ENCODE measurements at regions not wholly inside any gene's neighbourhood (a gene's known extent, or its start where the extent isn't known, plus 50 kb on each side); places are given as distances from the start of the nearest gene placed in this dataset.

DNA sequence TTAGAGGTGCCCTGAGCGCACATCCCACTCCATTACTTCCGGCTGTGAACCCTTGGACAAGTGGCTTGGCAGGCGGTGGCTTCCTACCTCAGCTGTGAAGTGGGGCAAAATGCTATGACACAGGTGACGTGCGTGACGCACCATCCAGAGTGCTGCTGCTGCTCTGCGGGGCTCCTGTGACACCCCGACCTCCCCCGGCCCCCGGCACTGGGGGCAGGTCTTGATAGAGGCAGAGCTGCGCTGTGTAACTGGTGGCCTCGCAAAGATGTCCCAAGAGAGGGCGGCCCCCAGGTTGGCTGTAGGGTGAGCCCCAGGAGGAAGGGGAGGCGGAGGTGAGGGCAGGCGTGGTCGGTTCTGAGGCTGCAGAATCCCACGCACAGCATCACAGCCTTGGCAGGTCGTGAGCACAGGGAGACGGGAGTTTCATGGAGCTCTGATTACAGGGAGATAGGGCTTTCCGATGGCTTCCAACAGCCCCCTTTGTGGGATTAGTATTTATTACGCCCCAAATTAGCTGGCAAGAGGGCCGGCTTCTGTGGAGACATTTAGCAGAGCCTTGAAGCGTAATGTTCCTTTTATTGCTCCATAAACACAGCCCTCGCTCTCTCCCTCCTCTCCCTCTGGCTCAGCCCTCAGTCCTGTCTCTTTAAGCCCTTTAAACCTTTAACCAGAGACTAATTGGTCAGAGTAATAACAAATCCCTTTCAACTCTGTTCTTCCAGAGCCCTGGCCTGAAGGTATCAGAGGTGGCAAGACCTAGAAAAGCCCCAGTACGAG is 328.1 kb downstream of the C16orf95 start:
- DNase-seq (ENCODE audit: low read depth in 1 of 2, low spot score in 1 of 2) = no peak

DNA sequence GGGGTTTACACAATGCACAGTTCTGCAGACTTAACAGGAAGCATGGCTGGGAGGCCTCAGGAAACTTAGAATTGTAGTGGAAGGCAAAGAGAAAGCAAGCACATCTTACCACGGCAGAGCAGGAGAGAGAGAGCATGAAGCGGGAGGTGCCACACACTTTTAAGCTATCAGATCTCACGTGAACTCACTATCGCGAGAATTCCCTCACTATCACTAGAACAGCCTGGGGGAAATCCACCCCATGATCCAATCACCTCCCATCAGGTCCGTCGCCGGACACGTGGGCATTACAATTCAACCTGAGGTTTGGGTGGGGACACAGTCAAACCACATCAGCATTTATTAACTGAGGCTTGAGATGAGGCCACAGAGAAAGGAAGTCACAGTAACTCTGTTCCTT is 326.7 kb downstream of the C16orf95 start:
- DNase-seq (ENCODE audit: low read depth in 1 of 2, low spot score in 1 of 2) = no peak

DNA sequence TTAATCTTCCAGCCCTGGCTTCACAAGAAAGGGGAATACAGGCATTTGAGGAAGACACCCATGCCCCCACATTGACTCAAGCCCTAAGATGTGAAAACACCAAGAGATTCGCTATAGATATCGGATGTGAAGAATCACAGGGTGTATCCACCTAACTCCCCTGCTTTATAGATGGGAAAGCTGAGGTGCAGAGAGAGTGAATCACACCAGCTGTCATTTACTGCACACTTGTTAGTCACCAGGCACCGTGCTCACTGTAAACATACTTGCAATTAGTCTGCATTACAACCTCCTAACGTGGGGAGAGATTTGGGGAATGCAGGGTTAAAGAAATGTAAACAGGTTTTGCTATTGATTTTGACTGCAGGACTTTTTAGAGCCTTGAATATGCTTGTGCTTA is 325.5 kb downstream of the C16orf95 start:
- DNase-seq (ENCODE audit: low read depth in 1 of 2, low spot score in 1 of 2) = no peak

DNA sequence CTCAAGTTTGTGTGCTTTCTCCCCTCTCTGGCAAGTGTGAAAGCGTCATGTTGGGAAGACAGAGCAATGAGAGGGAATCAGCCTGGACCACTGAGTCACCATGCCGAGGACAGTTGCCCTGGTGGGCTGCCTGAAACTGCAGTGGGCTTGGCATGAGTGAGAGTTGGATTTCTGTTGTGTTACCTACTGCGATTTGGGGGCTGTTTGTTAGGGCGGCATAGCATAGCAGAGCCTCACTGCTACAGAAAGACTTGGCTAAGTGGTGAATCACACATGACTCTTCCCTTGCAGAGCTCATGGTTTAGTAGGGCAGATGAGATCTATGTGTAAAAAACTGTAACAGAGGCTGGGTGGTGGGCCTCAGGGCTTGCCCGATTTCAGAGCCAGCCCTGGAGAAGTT is 324.6 kb downstream of the C16orf95 start:
- no peak for DNase-seq (ENCODE audit: low read depth in 1 of 2, low spot score in 1 of 2)

DNA sequence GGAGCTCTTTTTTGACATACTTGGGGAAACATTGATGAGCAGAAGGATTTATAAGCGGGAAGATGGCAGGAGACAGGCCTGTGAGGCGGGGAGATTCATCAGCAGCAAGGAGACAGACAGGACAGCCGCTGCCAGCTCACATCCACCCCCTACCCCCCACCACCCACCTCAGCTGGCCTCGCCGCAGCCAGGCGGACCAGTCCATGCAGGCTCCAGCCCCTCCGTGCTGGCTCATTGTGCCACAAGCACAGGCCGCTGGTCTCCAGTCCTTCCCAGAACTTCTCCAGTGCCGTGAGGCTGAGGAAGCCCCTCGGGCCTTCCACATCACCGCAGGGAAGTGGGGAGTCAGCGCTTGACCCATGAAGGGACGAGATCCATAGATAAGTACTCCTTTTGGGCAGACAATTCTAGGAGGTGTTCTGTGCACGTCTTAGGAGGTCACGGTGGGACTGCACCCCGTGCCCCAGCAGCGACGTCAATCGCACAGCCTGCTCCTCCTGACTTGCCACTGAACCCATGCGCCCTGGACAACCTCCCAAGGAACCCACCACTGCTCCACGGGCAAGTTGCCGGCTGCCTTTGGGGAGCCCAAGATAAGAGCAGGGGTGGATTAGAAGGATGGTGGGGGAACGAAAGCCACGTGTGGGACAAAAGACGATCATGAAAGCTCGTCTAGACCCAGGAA is 323.6 kb downstream of the C16orf95 start:
- no peak for DNase-seq (ENCODE audit: low read depth in 1 of 2, low spot score in 1 of 2)

DNA sequence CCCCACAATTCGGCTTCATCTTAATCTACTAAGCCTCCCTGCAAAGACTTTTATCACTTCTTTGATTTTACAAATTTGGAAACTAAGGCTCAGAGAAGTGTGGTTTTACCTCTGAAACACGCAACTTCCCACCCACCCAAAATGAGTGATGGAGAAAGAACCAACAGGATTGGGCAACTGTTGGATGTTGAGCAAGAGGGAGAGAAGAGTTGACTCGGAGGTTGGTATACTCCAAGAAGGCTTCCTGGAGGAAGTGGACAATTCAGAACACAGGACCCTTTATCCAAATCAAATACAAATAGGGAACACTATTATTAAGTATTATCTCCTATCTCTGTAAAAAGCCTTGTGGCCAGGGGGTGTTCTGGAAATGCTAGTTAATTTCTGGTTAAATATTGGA is 323.0 kb downstream of the C16orf95 start:
- DNase-seq (ENCODE audit: low read depth in 1 of 2, low spot score in 1 of 2) = no peak

DNA sequence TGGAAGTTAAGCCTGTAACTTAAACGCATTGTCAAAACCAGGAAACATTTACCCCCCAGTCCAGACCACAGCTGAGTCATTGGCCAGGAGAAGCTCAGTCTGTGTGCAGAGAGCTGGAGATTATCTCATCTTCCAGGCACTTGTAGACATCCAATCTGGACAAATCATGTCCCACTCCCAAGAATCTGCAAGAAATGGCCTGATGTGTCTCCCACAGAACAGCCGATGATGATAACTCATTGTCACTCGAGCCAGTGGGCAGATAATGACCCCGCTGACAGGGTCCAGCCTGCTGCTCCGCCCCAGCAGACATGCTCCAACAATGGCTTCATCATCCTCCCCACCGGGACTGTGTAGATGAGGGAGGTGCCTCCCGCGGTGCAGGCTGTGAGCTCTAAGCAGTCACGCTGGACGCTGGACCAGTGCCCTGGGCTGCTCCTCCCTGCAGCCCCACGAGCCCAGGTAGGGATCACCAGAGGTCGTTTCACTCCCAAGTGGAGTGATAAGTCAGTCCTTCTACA is 322.5 kb downstream of the C16orf95 start:
- DNase-seq (ENCODE audit: low read depth in 1 of 2, low spot score in 1 of 2) = no peak

DNA sequence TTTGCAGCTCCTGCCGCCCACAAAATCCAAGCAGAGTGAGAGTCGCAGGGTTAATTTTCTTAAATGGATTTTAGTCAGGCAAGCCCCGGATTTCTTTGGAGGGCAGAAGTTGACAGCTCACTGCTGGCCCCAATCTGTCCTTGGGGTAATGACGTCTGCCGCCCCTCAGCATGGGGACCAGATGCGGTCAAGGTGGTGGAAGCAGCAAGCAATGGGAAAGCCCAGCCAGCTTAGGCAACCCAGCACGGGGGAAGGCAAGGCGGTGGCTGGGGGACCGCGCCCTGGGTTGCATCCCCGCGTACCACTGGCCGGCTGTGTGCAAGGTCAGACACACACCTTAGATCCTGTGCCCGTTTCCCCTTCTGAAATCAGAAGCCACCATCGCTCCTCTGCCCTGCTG is 321.7 kb downstream of the C16orf95 start:
- DNase-seq (ENCODE audit: low read depth in 1 of 2, low spot score in 1 of 2) = no peak

DNA sequence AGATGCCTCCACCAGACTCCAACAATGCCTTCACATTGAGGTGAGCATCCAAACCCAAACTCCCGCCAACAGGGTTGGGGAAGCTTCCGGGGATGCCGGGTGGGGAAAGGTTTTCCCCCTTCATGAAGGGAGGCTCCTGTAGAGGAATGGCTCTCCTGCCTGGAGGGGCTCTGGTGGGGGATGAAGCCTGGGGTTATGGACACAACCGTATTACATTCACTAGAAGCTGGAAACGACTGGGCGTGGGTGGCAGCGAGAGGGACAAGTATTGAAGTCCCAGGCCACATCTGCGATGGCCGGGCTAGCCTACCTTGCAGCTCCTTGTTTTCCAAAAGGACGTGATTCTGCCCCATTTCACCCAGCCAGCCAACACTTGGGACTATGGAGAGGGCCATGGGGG is 321.1 kb downstream of the C16orf95 start:
- no peak for DNase-seq (ENCODE audit: low read depth in 1 of 2, low spot score in 1 of 2)

DNA sequence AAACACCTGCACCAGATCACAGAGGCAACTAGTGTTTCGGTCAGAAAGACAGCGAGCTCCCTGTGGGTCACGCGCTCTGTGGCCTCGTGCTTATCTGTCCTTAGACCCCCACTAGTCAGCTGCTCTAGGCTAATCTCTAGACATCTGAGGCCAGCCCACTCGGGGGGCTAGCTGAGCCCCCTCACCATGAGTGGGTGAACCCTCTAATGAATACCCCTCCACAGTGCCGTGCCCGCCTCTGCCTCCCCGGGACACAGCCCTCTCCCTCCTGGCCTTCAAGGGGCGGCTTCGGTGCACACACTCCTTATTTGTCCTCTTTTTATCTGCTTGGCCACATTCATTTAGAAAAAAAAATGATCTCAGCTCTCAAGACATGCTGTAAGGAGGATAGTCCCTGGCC is 320.1 kb downstream of the C16orf95 start:
- no peak for DNase-seq (ENCODE audit: low read depth in 1 of 2, low spot score in 1 of 2)

DNA sequence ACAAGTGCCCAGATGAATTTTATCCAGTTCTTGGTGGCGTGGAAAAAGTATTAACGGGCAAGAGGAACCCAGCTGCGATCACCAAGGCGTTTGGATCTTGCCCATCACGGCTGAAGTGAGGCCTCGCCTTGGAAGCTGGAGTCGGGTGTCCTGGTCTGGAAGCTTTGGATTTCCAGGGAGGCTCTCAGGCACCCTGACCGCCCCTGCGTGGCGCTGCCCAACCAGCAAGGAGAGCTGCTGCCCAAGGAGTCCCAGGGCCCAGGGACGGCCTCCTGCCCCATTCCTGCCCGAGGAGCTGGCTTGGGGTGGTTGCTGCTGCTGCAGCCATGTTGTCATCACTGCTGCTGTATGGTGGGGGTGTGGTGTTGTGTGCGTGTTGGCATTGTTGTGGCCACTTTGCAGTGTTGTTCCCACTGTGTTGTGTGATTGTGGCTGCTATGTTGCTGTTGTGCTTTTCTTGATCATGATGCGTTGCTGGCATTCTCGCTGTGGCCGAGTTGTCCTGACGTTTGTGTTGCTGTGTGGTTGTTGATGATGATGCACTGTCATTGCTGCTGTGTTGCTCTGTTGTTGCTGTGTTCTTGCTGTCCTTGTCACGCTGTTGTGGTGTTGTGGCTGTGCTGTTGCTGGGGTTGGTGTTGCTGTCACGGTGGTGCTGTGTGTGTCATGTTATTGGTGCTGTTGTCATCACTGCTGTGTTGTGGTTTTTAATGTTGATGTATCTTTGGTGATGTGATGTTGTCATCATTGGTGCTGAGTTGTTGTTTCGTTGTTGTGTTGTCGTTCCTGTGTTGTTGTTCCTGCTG is 318.8 kb downstream of the C16orf95 start:
- DNase-seq (ENCODE audit: low read depth in 1 of 2, low spot score in 1 of 2) = no peak

DNA sequence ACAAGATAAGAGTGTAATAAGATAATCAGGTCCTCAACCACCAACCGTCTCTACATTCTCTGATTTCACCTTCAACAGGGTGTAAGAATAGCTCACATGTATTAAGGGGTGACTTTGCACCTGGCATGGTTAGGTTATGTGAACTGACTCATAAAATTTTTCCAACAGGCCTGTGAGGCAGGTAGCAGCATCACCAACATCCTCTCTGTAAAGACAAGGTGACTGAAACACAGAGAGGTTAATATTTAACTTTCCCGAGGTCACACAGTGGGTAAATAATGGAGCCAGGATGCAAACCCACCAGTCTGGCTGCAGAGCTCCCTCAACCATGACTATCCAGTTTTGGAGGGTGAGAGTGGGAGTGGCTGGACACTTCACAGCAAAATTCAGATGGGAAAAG is 317.2 kb downstream of the C16orf95 start:
- DNase-seq (ENCODE audit: low read depth in 1 of 2, low spot score in 1 of 2) = no peak

DNA sequence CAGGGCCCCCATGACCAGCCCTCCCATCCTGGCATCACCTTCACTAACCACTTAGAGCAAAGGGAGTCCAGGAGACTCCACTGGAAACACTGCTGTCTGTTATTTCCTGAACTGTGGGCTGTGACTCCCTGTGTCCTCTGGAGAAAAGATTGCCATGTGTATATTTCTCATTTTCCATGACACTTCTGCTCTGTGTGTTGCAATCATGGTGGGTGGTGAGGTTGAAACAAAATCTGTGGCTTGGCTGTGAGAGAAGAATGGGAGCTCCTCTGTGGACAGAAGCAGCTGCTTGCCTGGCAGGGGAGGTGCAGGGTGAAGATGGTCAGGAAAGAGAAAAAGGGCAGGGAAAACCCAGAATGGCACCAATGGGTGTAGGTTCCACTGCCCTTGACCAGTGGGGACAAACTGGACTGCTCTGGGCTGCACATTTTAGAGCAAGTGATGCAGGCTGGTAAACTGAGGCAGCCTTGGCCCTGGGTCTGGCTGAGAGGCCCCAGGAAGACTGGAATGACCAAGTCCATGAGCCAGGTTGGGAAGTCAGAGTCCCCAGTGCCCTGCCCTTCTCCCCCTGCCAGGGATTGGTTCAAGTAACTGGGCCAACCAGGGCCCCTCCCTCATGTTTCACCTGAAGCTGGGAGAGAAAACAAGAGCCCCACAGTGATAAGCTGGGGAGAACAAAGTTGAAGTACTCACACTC is 314.3 kb downstream of the C16orf95 start:
- DNase-seq (ENCODE audit: low read depth in 1 of 2, low spot score in 1 of 2) = no peak

DNA sequence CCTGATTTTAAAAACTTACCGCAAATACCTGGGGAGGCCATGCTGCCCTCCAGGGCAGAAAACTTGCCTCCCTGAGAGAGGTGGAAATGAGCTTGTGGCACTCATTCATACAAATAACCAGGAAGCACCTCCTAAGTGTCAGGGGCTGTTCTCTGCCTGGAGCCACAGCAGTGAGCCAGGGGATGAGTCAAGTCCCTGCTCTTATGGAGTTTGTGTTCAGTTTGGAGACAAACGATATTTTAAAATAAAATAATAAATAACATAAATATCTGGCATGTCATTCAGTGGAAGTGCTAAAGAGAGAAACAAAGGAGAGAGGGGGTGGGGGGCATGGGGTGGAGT is 313.8 kb downstream of the C16orf95 start:
- DNase-seq (ENCODE audit: low read depth in 1 of 2, low spot score in 1 of 2) = no peak

DNA sequence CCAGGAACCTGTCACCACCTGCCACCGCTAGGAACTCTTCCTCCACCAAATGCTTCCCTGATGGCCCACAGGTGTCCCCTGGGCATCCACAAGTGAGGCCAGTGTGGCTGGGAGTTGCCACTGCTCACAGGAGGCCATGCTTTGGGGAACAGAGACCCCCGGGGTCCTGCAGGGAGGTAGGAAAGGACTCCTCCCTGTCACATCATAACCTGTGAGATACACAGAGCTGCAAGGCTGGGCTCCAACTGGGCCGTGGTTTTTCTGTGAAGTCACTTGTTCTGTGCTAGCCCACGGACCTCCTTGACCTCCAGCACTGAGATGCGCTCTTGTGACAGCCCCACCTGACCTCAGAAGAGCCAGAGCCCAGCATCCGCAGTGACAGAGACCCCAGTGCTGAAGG is 311.2 kb downstream of the C16orf95 start:
- no peak for DNase-seq (ENCODE audit: low read depth in 1 of 2, low spot score in 1 of 2)

DNA sequence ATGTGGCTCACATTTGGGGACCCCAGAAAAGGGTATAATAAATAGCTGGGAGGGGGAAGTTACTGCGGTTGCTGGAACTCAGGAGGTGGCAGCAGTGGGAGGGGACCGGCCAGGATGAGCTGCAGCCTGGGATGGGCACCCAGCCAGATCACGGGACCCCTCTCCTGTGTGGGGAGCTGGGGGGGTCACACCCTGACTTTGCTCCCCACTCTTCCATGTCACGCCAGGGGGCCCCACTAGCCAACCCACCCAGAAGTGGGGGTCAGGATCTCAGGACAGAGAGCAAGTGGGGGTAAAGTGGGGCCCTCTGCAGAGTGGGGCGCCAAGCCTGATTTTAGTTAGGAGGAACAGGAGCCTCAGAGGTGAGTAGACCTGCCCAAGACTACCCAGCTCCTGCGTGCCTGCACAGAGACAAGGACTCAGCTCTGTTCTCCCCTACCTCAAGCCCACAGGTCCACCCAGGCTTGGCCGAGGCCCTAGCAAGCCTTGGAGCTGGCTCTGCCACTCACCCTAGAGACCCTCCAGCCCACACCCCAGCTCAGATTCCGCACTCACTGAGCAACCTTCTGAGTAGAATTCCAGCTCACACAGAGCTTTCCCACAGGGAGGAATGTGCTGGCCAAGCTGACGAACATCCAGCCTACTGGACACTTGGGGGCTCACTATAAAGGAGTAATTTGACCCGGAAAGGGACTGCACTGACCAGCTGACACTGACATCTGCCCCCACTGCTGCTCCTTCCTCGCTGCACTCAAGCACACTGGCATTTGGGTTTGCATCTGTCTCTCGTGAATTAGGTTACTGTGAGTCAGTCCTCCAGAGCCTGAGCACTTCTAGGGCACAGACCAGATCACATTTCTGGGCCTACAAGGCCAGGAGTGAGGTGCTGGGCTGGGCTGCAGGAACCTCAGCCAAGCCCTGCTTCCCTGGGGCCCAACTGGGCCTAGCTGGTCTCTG is 310.1 kb downstream of the C16orf95 start:
- no peak for DNase-seq (ENCODE audit: low read depth in 1 of 2, low spot score in 1 of 2)

DNA sequence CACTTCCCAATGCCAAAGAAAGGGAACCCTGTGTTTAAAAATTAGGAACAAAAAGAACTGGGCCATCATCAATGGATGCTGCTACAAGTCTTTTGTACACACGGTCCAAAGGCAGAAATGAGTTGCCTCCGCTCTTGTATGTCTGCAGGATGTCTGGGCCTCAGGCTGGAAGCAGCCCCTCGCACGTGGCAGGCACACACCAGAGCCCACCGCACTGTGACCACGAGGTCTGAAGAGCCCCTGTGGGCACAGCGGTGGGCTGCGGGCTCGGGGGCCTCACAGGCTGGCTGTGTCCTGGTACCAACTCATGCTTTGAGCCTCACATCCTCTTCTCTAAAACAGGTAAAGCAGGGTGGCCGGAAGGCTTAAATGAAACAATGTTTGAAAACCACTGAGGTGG is 309.3 kb downstream of the C16orf95 start:
- DNase-seq (ENCODE audit: low read depth in 1 of 2, low spot score in 1 of 2) = no peak

DNA sequence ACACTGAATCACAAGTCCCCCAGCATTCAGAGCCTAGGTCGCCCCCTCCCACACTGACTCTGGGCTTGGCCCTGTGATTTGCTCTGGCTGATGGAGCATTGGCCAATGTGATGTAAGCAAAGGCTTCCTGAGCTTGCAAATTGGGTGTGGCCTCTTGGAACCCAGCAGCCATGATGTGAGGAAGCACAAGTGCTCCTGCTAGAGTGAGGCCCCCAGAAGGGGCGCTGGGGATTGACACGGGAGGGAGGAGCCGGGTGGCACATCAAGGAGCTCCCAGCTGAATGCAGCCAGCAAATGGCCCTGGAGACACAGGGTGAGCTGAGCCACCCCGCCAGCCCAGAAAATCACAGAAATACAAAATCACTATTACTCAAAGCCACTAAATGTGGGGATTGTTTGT is 308.5 kb downstream of the C16orf95 start:
- no peak for DNase-seq (ENCODE audit: low read depth in 1 of 2, low spot score in 1 of 2)

DNA sequence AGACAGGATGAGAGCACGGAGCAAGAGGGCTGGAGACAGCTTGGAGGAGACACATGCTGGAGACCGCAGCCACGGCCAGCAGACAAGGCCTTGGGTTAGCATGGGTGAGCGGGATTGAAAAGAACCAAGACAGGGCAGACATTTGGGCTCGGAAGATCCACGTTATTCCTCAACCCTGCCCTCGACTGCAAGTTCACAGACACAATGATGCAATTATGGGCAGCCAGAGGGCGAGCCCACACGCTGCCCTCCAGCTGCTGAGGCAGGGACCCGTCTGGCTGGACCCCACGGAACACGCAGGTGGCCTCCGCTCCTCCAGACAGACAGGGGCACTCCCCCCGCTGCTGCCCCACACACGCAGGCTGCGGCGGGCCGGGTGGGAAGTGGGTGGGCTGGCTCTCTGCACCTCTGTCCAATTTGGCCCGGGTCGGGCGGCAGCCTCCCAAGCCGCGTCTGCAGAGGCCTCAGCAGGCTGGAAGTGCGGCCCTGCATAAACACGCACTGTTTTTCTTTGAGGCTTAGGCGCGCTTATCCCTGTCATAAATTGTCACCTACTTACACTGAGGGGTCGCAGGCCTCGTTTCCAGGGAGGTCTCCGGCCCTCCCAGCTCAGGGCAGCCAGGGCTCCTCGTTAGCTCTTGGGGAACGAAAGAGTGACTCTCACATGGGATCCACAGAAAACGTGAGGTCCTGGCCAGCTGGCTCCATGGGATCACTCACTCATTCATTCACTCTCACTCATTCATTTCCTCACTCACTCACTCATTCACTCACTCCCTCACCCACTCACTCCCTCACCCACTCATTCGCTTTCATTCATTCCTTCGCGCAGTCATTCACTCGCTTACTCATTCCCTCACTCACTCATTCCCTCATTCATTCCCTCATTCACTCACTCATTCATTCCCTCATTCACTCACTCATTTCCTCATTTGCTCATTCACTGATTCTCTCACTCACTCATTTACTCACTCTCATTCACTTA is 303.9 kb downstream of the C16orf95 start:
- no peak for DNase-seq (ENCODE audit: low read depth in 1 of 2, low spot score in 1 of 2)
